Skeletal muscle satellite cell (primary cell): ENCODE measurements at regions not wholly inside any gene's neighbourhood (a gene's known extent, or its start where the extent isn't known, plus 50 kb on each side); places are given as distances from the start of the nearest gene placed in this dataset.

ENCODE experiments used
- H3K27me3 ChIP-seq: 2 replicates; pipeline ENCODE4 v1.7.0; 2013; ENCODE audit warnings: low read length; ENCODE audit not compliant: control insufficient read depth, insufficient read depth
- H3K36me3 ChIP-seq: 2 replicates; pipeline ENCODE4 v1.7.0; 2013; ENCODE audit warnings: mild to moderate bottlenecking, control low read depth, low read length; ENCODE audit not compliant: insufficient read depth
- H3K4me1 ChIP-seq: 2 replicates; pipeline ENCODE4 v1.7.0; 2013; ENCODE audit warnings: low read length; ENCODE audit not compliant: control insufficient read depth, insufficient read depth
- H3K4me2 ChIP-seq: 2 replicates; pipeline ENCODE4 v1.7.0; 2013; ENCODE audit warnings: mild to moderate bottlenecking, low read length
- H3K4me3 ChIP-seq: 2 replicates; pipeline ENCODE4 v1.7.0; 2013; ENCODE audit warnings: low read length
- H3K9ac ChIP-seq: 2 replicates; pipeline ENCODE4 v1.7.0; 2013; ENCODE audit warnings: mild to moderate bottlenecking, low read depth, low read length, moderate library complexity
- H3K9me3 ChIP-seq: replicated peaks from 2 replicates; pipeline ENCODE4 v1.7.0; 2013; ENCODE audit warnings: mild to moderate bottlenecking, control low read depth, low read length

- H3K9me3 ChIP-seq = no peaks in the 10 kb centered on the region
- H3K4me1 ChIP-seq = no peaks in the 10 kb centered on the region
- no peak overlapping the region for H3K4me2 ChIP-seq
- no peak overlapping the region for H3K9ac ChIP-seq
- H3K4me3 ChIP-seq = no peak overlapping the region
- no peaks in the 10 kb centered on the region for H3K36me3 ChIP-seq
- H3K27me3 ChIP-seq = no peaks in the 10 kb centered on the region
These were observed 121.8 kb upstream of the IRX5 start for GRCh38 chr16:54808890-54809289.

- Histone ChIP-seq H3K9ac (no peak overlapping the region), H3K27me3 (no peaks in the 10 kb centered on the region), H3K4me3 (no peak overlapping the region)
These were observed 123.7 kb upstream of the IRX5 start for GRCh38 chr16:54806881-54807360.

GRCh38 chr16:54806378-54806777 is 124.3 kb upstream of the IRX5 start:
- Histone ChIP-seq H3K9ac (no peak overlapping the region), H3K27me3 (no peaks in the 10 kb centered on the region), H3K4me2 (no peak overlapping the region), H3K4me3 (no peak overlapping the region), H3K36me3 (no peaks in the 10 kb centered on the region), H3K4me1 (no peaks in the 10 kb centered on the region), H3K9me3 (no peaks in the 10 kb centered on the region)

More at GRCh38 chr16:54806881-54807360, 123.7 kb upstream of the IRX5 start:
- H3K4me2 ChIP-seq = no peak overlapping the region
- H3K4me1 ChIP-seq = no peaks in the 10 kb centered on the region
- no peaks in the 10 kb centered on the region for H3K9me3 ChIP-seq
- H3K36me3 ChIP-seq = no peaks in the 10 kb centered on the region

- Histone ChIP-seq H3K27me3 (no peaks in the 10 kb centered on the region), H3K9ac (no peak overlapping the region), H3K4me3 (no peak overlapping the region), H3K4me1 (no peaks in the 10 kb centered on the region), H3K4me2 (no peak overlapping the region), H3K36me3 (no peaks in the 10 kb centered on the region), H3K9me3 (no peaks in the 10 kb centered on the region)
These were observed 125.0 kb upstream of the IRX5 start for GRCh38 chr16:54805648-54806047.

GRCh38 chr16:54801057-54801844 is 129.4 kb upstream of the IRX5 start:
- no peaks in the 10 kb centered on the region for H3K4me1 ChIP-seq
- no peaks in the 10 kb centered on the region for H3K36me3 ChIP-seq
- H3K9me3 ChIP-seq = no peaks in the 10 kb centered on the region
- no peak overlapping the region for H3K4me3 ChIP-seq
- H3K9ac ChIP-seq = no peak overlapping the region
- no peak overlapping the region for H3K4me2 ChIP-seq
- no peaks in the 10 kb centered on the region for H3K27me3 ChIP-seq

GRCh38 chr16:54798267-54798666 is 132.4 kb upstream of the IRX5 start:
- Histone ChIP-seq H3K4me3 (no peak overlapping the region), H3K9me3 (no peaks in the 10 kb centered on the region), H3K9ac (no peak overlapping the region), H3K4me1 (no peaks in the 10 kb centered on the region), H3K36me3 (no peaks in the 10 kb centered on the region), H3K4me2 (no peak overlapping the region), H3K27me3 (no peaks in the 10 kb centered on the region)

- Histone ChIP-seq H3K9me3 (no peaks in the 10 kb centered on the region), H3K27me3 (no peaks in the 10 kb centered on the region), H3K4me2 (no peak overlapping the region), H3K9ac (no peak overlapping the region), H3K4me1 (no peaks in the 10 kb centered on the region), H3K4me3 (no peak overlapping the region), H3K36me3 (no peaks in the 10 kb centered on the region)
These were observed 134.5 kb upstream of the IRX5 start for GRCh38 chr16:54796211-54796610.

GRCh38 chr16:54792811-54793210 is 137.9 kb upstream of the IRX5 start:
- Histone ChIP-seq H3K9ac (no peak overlapping the region), H3K4me1 (no peaks in the 10 kb centered on the region), H3K36me3 (no peaks in the 10 kb centered on the region), H3K4me2 (no peak overlapping the region), H3K27me3 (no peaks in the 10 kb centered on the region), H3K4me3 (no peak overlapping the region), H3K9me3 (no peaks in the 10 kb centered on the region)

GRCh38 chr16:54787045-54787444 is 143.6 kb upstream of the IRX5 start:
- Histone ChIP-seq H3K27me3 (no peaks in the 10 kb centered on the region), H3K36me3 (no peaks in the 10 kb centered on the region), H3K4me3 (no peak overlapping the region), H3K4me2 (no peak overlapping the region), H3K9ac (no peak overlapping the region), H3K9me3 (no peaks in the 10 kb centered on the region), H3K4me1 (no peaks in the 10 kb centered on the region)

- H3K36me3 ChIP-seq = no peaks in the 10 kb centered on the region
- no peaks in the 10 kb centered on the region for H3K9me3 ChIP-seq
- no peak overlapping the region for H3K9ac ChIP-seq
- no peak overlapping the region for H3K4me2 ChIP-seq
- no peaks in the 10 kb centered on the region for H3K27me3 ChIP-seq
- H3K4me1 ChIP-seq = no peaks in the 10 kb centered on the region
- no peak overlapping the region for H3K4me3 ChIP-seq
These were observed 146.7 kb upstream of the IRX5 start for GRCh38 chr16:54783980-54784379.

- Histone ChIP-seq H3K27me3 (no peaks in the 10 kb centered on the region), H3K36me3 (no peaks in the 10 kb centered on the region), H3K4me2 (no peak overlapping the region)
These were observed 147.4 kb upstream of the IRX5 start for GRCh38 chr16:54783226-54783625.

GRCh38 chr16:54780266-54780665 is 150.4 kb upstream of the IRX5 start:
- no peak overlapping the region for H3K4me2 ChIP-seq

More at GRCh38 chr16:54783226-54783625, 147.4 kb upstream of the IRX5 start:
- H3K9ac ChIP-seq = no peak overlapping the region
- H3K9me3 ChIP-seq = no peaks in the 10 kb centered on the region
- no peaks in the 10 kb centered on the region for H3K4me1 ChIP-seq
- H3K4me3 ChIP-seq = no peak overlapping the region

More at GRCh38 chr16:54780266-54780665, 150.4 kb upstream of the IRX5 start:
- no peak overlapping the region for H3K9ac ChIP-seq
- H3K9me3 ChIP-seq = no peaks in the 10 kb centered on the region
- H3K36me3 ChIP-seq = no peaks in the 10 kb centered on the region
- no peak overlapping the region for H3K4me3 ChIP-seq
- no peaks in the 10 kb centered on the region for H3K27me3 ChIP-seq
- H3K4me1 ChIP-seq = no peaks in the 10 kb centered on the region
